ENCODE measurements at regions not wholly inside any gene's neighbourhood (a gene's known extent, or its start where the extent isn't known, plus 50 kb on each side); places are given as distances from the start of the nearest gene placed in this dataset.
A peak's percentile ranks its signal among the peaks of the same experiment; 100 is the strongest.

DNA sequence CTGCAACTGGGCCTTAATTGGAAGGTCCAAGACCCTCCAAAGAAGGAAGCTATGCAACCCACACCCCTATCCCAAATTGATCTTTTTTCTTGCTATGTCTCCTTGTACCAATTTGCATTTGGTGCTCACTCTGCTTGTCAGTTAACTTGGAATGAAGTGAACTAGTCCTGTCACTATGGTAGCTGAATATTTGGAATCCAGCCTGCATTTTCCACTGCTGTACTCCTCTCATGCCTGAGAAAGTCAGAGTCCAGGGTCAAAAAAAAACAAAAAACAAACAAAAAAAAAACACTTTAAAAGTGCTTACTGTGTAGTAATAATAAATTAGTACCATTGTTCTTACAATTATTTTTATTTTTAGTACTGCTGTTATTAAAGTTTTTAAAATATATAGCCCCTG lies 462.8 kb upstream of the SLC8A1 start:
- TF ChIP-seq Cebpa-rat (IDR thresholded peaks at IDR 0.05) = no peak
- Histone ChIP-seq H3K27me3 (no peaks in the 10 kb centered on the region), H3K4me2 (no peak overlapping the region), H3K4me1 (peaks cover 0 to 4% (median 0%) of the 10 kb centered on the region in 10 experiments; a peak in 1 of 20 replicates), H3K27ac (no peak overlapping the region), H3K4me3 (no peak overlapping the region), H4K20me1 (no peaks in the 10 kb centered on the region), H3K9ac (no peak overlapping the region), H3K9me3 (replicated peaks in 1 of 11) (no peaks in the 10 kb centered on the region), H3K36me3 (no peaks in the 10 kb centered on the region)

DNA sequence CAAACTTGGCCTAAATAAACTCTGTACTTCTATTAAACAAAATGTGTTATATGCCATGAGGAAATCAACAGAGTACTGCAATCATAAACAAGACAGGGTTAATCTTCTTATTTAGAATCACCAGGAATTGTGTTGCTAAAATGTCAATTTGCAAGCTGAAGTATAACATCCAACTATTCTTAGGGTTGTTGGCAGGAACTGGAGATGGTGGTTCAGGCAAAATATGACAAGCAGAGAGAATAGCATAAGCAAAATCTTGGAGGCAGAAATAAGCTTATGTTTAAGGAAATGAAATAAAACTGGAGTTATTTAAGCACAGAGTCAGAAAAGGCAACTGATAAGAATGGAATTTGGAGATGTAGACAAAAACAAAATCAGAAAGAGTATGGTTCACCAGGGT lies 463.8 kb upstream of the SLC8A1 start:
- Histone ChIP-seq H3K27me3 (no peaks in the 10 kb centered on the region), H3K4me3 (no peak overlapping the region), H3K4me1 (peaks cover 0 to 4% (median 0%) of the 10 kb centered on the region in 10 experiments; a peak in 1 of 20 replicates), H3K27ac (no peak overlapping the region), H3K9me3 (replicated peaks in 1 of 11) (no peaks in the 10 kb centered on the region), H3K4me2 (no peak overlapping the region), H3K36me3 (no peaks in the 10 kb centered on the region), H4K20me1 (no peaks in the 10 kb centered on the region), H3K9ac (no peak overlapping the region)
- TF ChIP-seq Cebpa-rat (IDR thresholded peaks at IDR 0.05) = no peak

DNA sequence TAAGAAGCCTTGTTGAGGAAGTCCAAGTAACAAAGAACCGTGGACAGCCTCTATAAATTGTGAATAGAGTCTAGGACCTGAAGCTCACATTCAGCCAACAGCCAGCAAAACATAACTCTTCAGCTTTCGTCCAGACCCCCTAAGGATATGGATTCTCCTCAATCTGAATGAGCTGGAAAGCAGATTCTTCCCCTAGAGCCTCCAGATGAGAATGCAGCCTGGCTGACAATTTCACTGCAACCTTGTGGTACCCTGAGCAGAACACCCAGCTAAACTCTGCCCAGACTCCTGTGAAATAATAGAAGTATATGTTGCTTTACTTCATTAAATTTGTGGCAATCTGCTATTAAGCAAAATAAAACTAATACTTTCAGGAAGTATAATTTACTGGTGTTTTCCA lies 483.5 kb upstream of the SLC8A1 start:
- Histone ChIP-seq H3K27me3 (no peaks in the 10 kb centered on the region), H4K20me1 (no peaks in the 10 kb centered on the region), H3K4me1 (0 out of 20 replicates have a peak, but pooled peaks cover 0 to 6% (median 0%) of the 10 kb centered on the region in 10 experiments), H3K4me3 (no peak overlapping the region), H3K36me3 (no peaks in the 10 kb centered on the region), H3K9me3 (replicated peaks in 1 of 11) (0 out of 22 replicates have a peak, but pooled peaks cover 0 to 6% (median 0%) of the 10 kb centered on the region in 11 experiments), H3K27ac (no peak overlapping the region), H3K9ac (no peak overlapping the region), H3K4me2 (no peak overlapping the region)
- TF ChIP-seq Cebpa-rat (IDR thresholded peaks at IDR 0.05) = no peak

DNA sequence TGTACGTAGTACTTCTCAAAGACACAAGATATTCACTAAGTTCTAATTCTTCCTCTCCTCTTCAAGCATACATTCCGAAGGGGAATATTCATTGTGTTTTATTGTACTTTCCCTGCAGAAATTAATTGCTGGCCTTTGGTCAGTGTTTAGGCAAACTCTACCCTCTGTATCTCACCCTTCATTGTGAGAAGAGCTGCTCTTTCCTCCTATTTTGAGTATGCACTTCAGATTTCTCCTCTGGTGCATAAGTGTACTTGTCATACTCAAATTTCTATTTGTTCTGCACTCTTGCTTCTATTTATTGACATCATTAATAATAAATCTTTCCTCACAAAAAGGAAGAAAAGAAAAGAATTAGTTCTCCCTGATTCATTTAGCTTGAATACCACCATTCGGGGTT lies 485.4 kb upstream of the SLC8A1 start:
- no peak for TF ChIP-seq Cebpa-rat (IDR thresholded peaks at IDR 0.05)
- no peak overlapping the region for H3K4me3 ChIP-seq
- peaks cover 7 to 22% (median 10%) of the 10 kb centered on the region in 11 experiments; a peak in 18 of 22 replicates for H3K9me3 ChIP-seq (replicated peaks in 1 of 11)
- no peak overlapping the region for H3K4me2 ChIP-seq
- H4K20me1 ChIP-seq = no peaks in the 10 kb centered on the region
- H3K27me3 ChIP-seq = no peaks in the 10 kb centered on the region
- no peaks in the 10 kb centered on the region for H3K36me3 ChIP-seq
- H3K27ac ChIP-seq = no peak overlapping the region
- H3K4me1 ChIP-seq = 0 out of 20 replicates have a peak, but pooled peaks cover 0 to 6% (median 0%) of the 10 kb centered on the region in 10 experiments
- H3K9ac ChIP-seq = no peak overlapping the region

DNA sequence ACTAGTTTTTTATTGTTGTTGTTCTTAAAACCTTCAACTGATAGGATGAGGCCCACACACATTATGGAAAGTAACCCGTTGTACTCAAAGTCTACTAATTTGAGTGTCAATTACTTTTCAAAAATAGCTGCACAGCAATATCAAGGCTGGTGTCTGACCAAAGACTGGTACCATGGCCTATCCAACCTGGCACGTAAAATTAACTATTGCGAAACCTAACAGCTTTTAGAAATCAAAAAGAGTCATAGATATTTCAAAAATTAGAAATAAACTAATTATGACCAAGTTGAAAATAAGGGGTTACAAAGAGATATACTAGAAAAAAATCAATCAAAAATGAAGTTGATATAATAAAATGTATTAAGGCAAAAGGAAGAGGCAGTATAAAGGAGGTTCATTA lies 501.5 kb upstream of the SLC8A1 start:
- peak in 3 of 11 experiments; percentile 24 to 67 (median 57); a peak in 5 of 22 replicates for TF ChIP-seq Cebpa-rat (IDR thresholded peaks at IDR 0.05)
- peaks cover 10 to 25% (median 19%) of the 10 kb centered on the region in 10 experiments; a peak in 18 of 20 replicates for H3K4me1 ChIP-seq
- no peaks in the 10 kb centered on the region for H3K27me3 ChIP-seq
- no peaks in the 10 kb centered on the region for H3K36me3 ChIP-seq
- H3K9ac ChIP-seq = no peak overlapping the region
- no peak overlapping the region for H3K4me2 ChIP-seq
- H3K4me3 ChIP-seq = no peak overlapping the region
- H4K20me1 ChIP-seq = no peaks in the 10 kb centered on the region
- peaks cover 17 to 42% (median 24%) of the 10 kb centered on the region in 11 experiments; a peak in 21 of 22 replicates for H3K9me3 ChIP-seq (replicated peaks in 1 of 11)
- no peak overlapping the region for H3K27ac ChIP-seq

DNA sequence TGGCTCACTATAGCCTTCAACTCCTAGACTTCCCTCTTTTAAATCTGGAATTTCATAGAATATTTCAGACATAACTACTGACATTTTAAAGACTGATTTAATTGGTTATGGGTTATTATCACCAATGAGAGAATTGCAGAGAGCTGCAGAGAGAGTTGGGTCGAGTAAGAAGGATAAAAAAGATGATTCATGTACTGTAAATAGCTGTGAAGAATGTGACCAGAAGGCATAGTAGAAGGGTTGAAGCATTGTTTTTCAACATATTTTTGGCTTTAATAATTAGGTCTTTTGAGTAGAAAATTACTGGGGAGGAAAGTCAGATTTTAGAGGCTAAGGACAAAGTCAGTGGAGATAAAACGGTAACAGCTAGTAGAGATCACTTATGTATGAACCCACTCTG lies 503.2 kb upstream of the SLC8A1 start:
- Histone ChIP-seq H3K4me3 (no peak overlapping the region), H3K9me3 (replicated peaks in 1 of 11) (peaks cover 17 to 58% (median 41%) of the 10 kb centered on the region in 11 experiments; a peak in 21 of 22 replicates), H3K27ac (no peak overlapping the region), H3K36me3 (no peaks in the 10 kb centered on the region), H3K9ac (no peak overlapping the region), H4K20me1 (no peaks in the 10 kb centered on the region), H3K27me3 (no peaks in the 10 kb centered on the region), H3K4me1 (peaks cover 10 to 25% (median 19%) of the 10 kb centered on the region in 10 experiments; a peak in 18 of 20 replicates), H3K4me2 (peak overlapping the region in 3 of 11 experiments; percentile 2 to 30 (median 3); a peak in 1 of 22 replicates)
- TF ChIP-seq Cebpa-rat (IDR thresholded peaks at IDR 0.05) = no peak

DNA sequence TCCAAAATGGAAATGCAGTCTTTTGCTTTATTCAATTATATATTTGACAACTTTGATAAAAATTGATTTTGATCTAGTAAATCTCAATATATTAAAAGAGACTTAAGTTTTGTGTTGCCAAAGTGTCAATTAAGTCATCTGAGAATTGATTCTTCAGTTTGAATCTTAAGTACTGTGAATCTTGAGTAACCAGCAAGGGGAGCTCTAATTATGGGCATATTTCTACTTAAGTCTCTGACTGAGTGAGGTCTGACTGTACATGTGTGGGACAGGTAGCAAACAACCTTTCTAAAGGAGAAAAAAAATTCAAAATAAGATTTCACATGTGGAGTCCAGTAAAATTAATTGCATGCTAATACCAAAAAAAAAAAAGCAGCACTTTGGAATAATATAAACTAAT lies 503.7 kb upstream of the SLC8A1 start:
- Histone ChIP-seq H3K9ac (no peak overlapping the region), H3K27ac (no peak overlapping the region; a peak in 1 of 22 replicates), H4K20me1 (no peaks in the 10 kb centered on the region), H3K4me1 (peaks cover 10 to 25% (median 19%) of the 10 kb centered on the region in 10 experiments; a peak in 18 of 20 replicates), H3K4me2 (no peak overlapping the region), H3K9me3 (replicated peaks in 1 of 11) (peaks cover 17 to 64% (median 44%) of the 10 kb centered on the region in 11 experiments; a peak in 21 of 22 replicates), H3K36me3 (no peaks in the 10 kb centered on the region), H3K4me3 (no peak overlapping the region), H3K27me3 (no peaks in the 10 kb centered on the region)
- no peak for TF ChIP-seq Cebpa-rat (IDR thresholded peaks at IDR 0.05)

DNA sequence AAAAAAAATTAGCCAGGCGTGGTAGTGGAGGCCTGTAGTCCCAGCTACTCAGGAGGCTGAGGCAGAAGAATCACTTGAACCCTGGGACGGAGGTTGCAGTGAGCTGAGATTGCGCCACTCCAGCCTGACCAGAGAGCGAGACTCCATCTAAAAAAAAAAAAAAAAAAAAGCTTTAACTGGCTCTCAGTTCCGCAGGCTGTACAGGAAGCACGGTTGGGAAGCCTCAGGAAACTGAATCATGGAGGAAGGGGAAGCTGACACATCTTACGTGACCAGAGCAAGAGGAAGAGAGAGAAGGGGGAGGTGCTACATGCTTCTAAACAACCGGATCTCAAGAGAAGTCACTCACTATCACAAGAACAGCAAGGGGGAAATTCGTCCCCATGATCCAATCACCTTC lies 505.6 kb upstream of the SLC8A1 start:
- TF ChIP-seq Cebpa-rat (IDR thresholded peaks at IDR 0.05) = peak in 8 of 11 experiments; percentile 32 to 84 (median 62); a peak in 10 of 22 replicates
- Histone ChIP-seq H3K27ac (peak overlapping the region in 10 of 11 experiments; percentile 68 to 84 (median 81); a peak in 21 of 22 replicates), H3K4me1 (peaks cover 19 to 39% (median 32%) of the 10 kb centered on the region in 10 experiments), H3K9ac (peak overlapping the region in 8 of 11 experiments; percentile 10 to 51 (median 42); a peak in 10 of 22 replicates), H3K4me2 (peak overlapping the region in 10 of 11 experiments; percentile 35 to 65 (median 50); a peak in 19 of 22 replicates), H3K36me3 (no peaks in the 10 kb centered on the region), H3K4me3 (peak overlapping the region in 5 of 10 experiments; percentile 2 to 25 (median 10); a peak in 4 of 20 replicates), H4K20me1 (no peaks in the 10 kb centered on the region), H3K9me3 (replicated peaks in 1 of 11) (peaks cover 17 to 69% (median 44%) of the 10 kb centered on the region in 11 experiments; a peak in 21 of 22 replicates), H3K27me3 (no peaks in the 10 kb centered on the region)

DNA sequence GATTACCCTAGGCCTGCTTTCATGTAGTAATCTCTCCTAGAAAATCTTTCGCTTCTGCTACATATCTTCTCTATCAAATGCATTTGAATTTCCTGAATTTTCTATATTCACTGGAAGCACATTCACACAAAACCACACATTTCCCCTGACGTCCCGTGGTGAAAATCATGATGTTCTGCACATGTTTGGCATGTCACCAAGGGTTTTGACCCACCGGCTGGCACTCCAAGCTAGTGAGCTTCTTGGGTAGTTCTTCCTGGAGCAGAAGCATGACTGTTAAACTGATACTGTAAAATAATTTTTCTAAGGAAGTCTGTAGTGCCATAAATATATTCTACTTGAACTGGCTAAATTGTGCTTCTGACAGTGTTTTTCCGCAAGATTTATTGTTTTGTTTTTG lies 510.1 kb upstream of the SLC8A1 start:
- Histone ChIP-seq H3K27ac (peak overlapping the region in 2 of 11 experiments; percentile 10 to 19; a peak in 2 of 22 replicates), H3K9ac (no peak overlapping the region), H3K4me2 (peak overlapping the region; percentile 34 to 70 (median 50); a peak in 20 of 22 replicates), H3K4me3 (no peak overlapping the region), H3K9me3 (replicated peaks in 1 of 11) (peaks cover 12 to 66% (median 32%) of the 10 kb centered on the region in 11 experiments; a peak in 21 of 22 replicates), H4K20me1 (no peaks in the 10 kb centered on the region), H3K4me1 (peaks cover 13 to 32% (median 24%) of the 10 kb centered on the region in 10 experiments), H3K36me3 (no peaks in the 10 kb centered on the region), H3K27me3 (no peaks in the 10 kb centered on the region)
- no peak for TF ChIP-seq Cebpa-rat (IDR thresholded peaks at IDR 0.05)
